ENCODE measurements at regions not wholly inside any gene's neighbourhood (a gene's known extent, or its start where the extent isn't known, plus 50 kb on each side); places are given as distances from the start of the nearest gene placed in this dataset.
"Not testable (repeated sequence)": the region's sequence is repeated elsewhere in the genome, so short reads cannot be mapped to it uniquely, and the experiment has no call there.

DNA sequence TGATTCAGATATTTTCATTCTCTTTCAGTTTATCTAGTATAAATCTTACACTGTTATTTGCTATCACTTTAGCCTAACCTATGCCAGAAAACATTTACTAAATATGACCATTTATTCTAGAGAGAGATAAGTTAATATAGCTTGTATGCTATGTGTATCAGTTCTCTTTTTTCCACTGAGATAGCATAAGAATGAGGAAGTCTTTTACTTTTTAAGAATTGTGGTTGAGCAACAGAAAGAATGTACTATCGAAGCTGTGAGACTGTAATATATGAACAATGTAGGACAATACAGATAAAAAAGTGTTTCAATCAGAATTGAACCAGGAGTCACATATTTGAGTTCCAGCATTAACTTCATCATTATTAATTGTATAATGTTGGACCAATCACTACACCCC, 479.9 kb upstream of the PLXNA2 start:
- Histone ChIP-seq H3K4me3 (ENCODE audit: low read depth, low read length) (no peak overlapping the region), H3K36me3 (ENCODE audit: control insufficient read depth, insufficient read depth, low read length) (no peaks in the 10 kb centered on the region), H3K27me3 (ENCODE audit: control insufficient read depth, insufficient read depth, low read length) (peaks cover 2% of the 10 kb centered on the region)
- DNase-seq (ENCODE audit: low read depth): no peak
- TF ChIP-seq CTCF (IDR thresholded peaks at IDR 0.05; ENCODE audit: insufficient read depth, low read length, poor library complexity, severe bottlenecking): no peak

GRCh38 chr1:208728815-208729214, 484.6 kb upstream of the PLXNA2 start:
- Histone ChIP-seq H3K4me3 (ENCODE audit: low read depth, low read length) (no peak overlapping the region), H3K27me3 (ENCODE audit: control insufficient read depth, insufficient read depth, low read length) (peaks cover 2% of the 10 kb centered on the region), H3K36me3 (ENCODE audit: control insufficient read depth, insufficient read depth, low read length) (no peaks in the 10 kb centered on the region)
- TF ChIP-seq CTCF (IDR thresholded peaks at IDR 0.05; ENCODE audit: insufficient read depth, low read length, poor library complexity, severe bottlenecking): no peak
- no peak for DNase-seq (ENCODE audit: low read depth)

- peak; percentile 41 for DNase-seq (ENCODE audit: low read depth)
- Histone ChIP-seq H3K4me3 (ENCODE audit: low read depth, low read length) (no peak overlapping the region), H3K36me3 (ENCODE audit: control insufficient read depth, insufficient read depth, low read length) (no peaks in the 10 kb centered on the region), H3K27me3 (ENCODE audit: control insufficient read depth, insufficient read depth, low read length) (peaks cover 2% of the 10 kb centered on the region)
- TF ChIP-seq CTCF (IDR thresholded peaks at IDR 0.05; ENCODE audit: insufficient read depth, low read length, poor library complexity, severe bottlenecking): no peak
These were observed 488.0 kb upstream of the PLXNA2 start for GRCh38 chr1:208731981-208732821.

- H3K36me3 ChIP-seq (ENCODE audit: control insufficient read depth, insufficient read depth, low read length): no peaks in the 10 kb centered on the region
- no peak for TF ChIP-seq CTCF (IDR thresholded peaks at IDR 0.05; ENCODE audit: insufficient read depth, low read length, poor library complexity, severe bottlenecking)
- H3K4me3 ChIP-seq (ENCODE audit: low read depth, low read length): no peak overlapping the region
- H3K27me3 ChIP-seq (ENCODE audit: control insufficient read depth, insufficient read depth, low read length): no peaks in the 10 kb centered on the region
- DNase-seq (ENCODE audit: low read depth): no peak
These were observed 493.0 kb upstream of the PLXNA2 start for GRCh38 chr1:208737161-208737560.

GRCh38 chr1:208737922-208738321, 493.7 kb upstream of the PLXNA2 start:
- DNase-seq (ENCODE audit: low read depth): no peak
- no peaks in the 10 kb centered on the region for H3K27me3 ChIP-seq (ENCODE audit: control insufficient read depth, insufficient read depth, low read length)
- H3K4me3 ChIP-seq (ENCODE audit: low read depth, low read length): no peak overlapping the region
- H3K36me3 ChIP-seq (ENCODE audit: control insufficient read depth, insufficient read depth, low read length): no peaks in the 10 kb centered on the region
- TF ChIP-seq CTCF (IDR thresholded peaks at IDR 0.05; ENCODE audit: insufficient read depth, low read length, poor library complexity, severe bottlenecking): no peak

DNA sequence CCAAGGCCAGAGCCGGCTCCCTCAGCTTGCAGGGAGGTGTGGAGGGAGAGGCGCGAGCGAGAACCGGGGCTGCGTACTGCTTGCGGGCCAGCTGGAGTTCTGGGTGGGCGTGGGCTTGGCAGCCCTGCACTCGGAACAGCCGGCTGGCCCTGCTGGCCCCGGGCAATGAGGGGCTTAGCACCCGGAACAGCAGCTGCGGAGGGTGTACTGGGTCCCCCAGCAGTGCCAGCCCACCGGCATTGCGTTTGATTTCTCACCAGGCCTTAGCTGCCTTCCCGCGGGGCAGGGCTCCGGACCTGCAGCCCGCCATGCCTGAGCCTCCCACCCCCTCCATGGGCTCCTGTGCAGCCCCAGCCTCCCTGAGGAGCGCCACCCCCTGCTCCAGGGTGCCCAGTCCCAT, 495.5 kb upstream of the PLXNA2 start:
- not testable (repeated sequence) for H3K4me3 ChIP-seq (ENCODE audit: low read depth, low read length); H3K36me3 ChIP-seq (ENCODE audit: control insufficient read depth, insufficient read depth, low read length); DNase-seq (ENCODE audit: low read depth); H3K27me3 ChIP-seq (ENCODE audit: control insufficient read depth, insufficient read depth, low read length)
